ENCODE measurements at regions not wholly inside any gene's neighbourhood (a gene's known extent, or its start where the extent isn't known, plus 50 kb on each side); places are given as distances from the start of the nearest gene placed in this dataset.

DNA sequence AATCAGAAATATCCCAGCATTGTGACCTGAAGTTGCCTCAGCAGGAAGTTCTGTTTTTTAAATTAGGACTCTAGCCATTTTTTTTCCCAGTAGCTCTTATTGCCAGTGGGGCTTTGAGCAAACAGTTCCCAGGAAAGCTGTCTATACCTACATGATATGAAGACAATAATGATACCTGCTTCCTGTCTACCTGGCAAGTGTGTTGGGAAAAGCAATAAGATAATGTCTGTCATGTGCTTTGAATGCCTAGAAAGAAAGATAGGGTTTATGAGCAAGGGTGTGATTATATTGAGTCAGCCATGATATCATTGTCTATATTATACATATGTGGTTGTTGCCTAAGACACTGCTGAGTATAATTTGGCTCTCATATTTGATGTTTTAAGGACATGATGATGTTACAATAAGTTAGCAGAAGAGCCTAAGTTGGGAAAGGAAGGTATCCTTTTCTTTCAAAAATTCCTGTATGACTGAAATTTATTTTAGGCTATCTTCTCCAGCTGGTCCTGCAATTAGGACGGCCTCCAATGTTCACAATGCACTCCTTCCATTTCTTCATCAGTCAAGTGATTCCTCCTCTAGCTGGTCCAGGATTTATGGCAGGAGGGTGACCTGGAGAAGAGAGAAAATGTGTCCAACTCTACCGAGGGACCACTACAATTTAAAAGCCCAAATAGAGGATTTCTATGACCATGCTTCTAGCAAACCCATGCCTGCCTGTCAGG, 99.6 kb upstream of the CDC42BPA start:
- TF ChIP-seq STAT1 (conservative IDR thresholded peaks at IDR 0.05) = no peak
- no peak for TF ChIP-seq SREBF2 (IDR thresholded peaks at IDR 0.05; ENCODE audit: low read length)
- no peak for TF ChIP-seq E2F4 (IDR thresholded peaks at IDR 0.05; ENCODE audit: low read depth, low read length)
- no peak for TF ChIP-seq ZBTB33 (IDR thresholded peaks at IDR 0.05)
- TF ChIP-seq, protein P1, sequence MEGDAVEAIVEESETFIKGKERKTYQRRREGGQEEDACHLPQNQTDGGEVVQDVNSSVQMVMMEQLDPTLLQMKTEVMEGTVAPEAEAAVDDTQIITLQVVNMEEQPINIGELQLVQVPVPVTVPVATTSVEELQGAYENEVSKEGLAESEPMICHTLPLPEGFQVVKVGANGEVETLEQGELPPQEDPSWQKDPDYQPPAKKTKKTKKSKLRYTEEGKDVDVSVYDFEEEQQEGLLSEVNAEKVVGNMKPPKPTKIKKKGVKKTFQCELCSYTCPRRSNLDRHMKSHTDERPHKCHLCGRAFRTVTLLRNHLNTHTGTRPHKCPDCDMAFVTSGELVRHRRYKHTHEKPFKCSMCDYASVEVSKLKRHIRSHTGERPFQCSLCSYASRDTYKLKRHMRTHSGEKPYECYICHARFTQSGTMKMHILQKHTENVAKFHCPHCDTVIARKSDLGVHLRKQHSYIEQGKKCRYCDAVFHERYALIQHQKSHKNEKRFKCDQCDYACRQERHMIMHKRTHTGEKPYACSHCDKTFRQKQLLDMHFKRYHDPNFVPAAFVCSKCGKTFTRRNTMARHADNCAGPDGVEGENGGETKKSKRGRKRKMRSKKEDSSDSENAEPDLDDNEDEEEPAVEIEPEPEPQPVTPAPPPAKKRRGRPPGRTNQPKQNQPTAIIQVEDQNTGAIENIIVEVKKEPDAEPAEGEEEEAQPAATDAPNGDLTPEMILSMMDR (IDR thresholded peaks at IDR 0.05 in 2 of 3, conservative IDR thresholded peaks at IDR 0.05 in 1 of 3; ENCODE audit: control insufficient read depth in 2 of 3, extremely low read depth in 1 of 3, insufficient read depth in 1 of 3, low read depth in 3 of 3, low read length in 3 of 3) = no peak
- no peak for TF ChIP-seq MEF2A (IDR thresholded peaks at IDR 0.05; ENCODE audit: insufficient read depth, low read depth, low read length)
- no peak for TF ChIP-seq NR2C2 (IDR thresholded peaks at IDR 0.05; ENCODE audit: borderline replicate concordance, control insufficient read depth, insufficient read length, low read depth)
- no peak for TF ChIP-seq EZH2 (IDR thresholded peaks at IDR 0.05; ENCODE audit: borderline replicate concordance, control insufficient read depth, low read depth, low read length)
- no peak for TF ChIP-seq CHD2 (IDR thresholded peaks at IDR 0.05; ENCODE audit: borderline replicate concordance, low read depth, low read length)

All from GM12878 (cell line).